ENCODE measurements at regions not wholly inside any gene's neighbourhood (a gene's known extent, or its start where the extent isn't known, plus 50 kb on each side); places are given as distances from the start of the nearest gene placed in this dataset.
"Not testable (repeated sequence)": the region's sequence is repeated elsewhere in the genome, so short reads cannot be mapped to it uniquely, and the experiment has no call there.

- no peak for DNase-seq
Measured at GRCh38 chr4:186814535-186815070, 90.9 kb upstream of the FAT1 start.

GRCh38 chr4:186819342-186820086 lies 95.9 kb upstream of the FAT1 start:
- no peak for DNase-seq

GRCh38 chr4:186820391-186820891 lies 96.8 kb upstream of the FAT1 start:
- peak; percentile 40 for DNase-seq

- DNase-seq: no peak
Measured at GRCh38 chr4:186823989-186824388, 100.3 kb upstream of the FAT1 start.

GRCh38 chr4:186825069-186825468 lies 101.4 kb upstream of the FAT1 start:
- DNase-seq: no peak

GRCh38 chr4:186826006-186826405 lies 102.3 kb upstream of the FAT1 start:
- no peak for DNase-seq

GRCh38 chr4:186826846-186827533 lies 103.3 kb upstream of the FAT1 start:
- DNase-seq: peak; percentile 10

GRCh38 chr4:186827534-186827897 lies 103.9 kb upstream of the FAT1 start:
- DNase-seq: no peak

GRCh38 chr4:186829097-186829496 lies 105.4 kb upstream of the FAT1 start:
- DNase-seq: no peak

GRCh38 chr4:186829740-186830449 lies 106.2 kb upstream of the FAT1 start:
- no peak for DNase-seq

GRCh38 chr4:186831574-186831973 lies 107.9 kb upstream of the FAT1 start:
- no peak for DNase-seq

GRCh38 chr4:186832906-186833305 lies 109.2 kb upstream of the FAT1 start:
- no peak for DNase-seq

- DNase-seq: not testable (repeated sequence)
Measured at GRCh38 chr4:186837463-186837862, 113.8 kb upstream of the FAT1 start.

GRCh38 chr4:186838295-186838694 lies 114.6 kb upstream of the FAT1 start:
- no peak for DNase-seq

- DNase-seq: no peak
Measured at GRCh38 chr4:186839122-186840037, 115.7 kb upstream of the FAT1 start.

GRCh38 chr4:186840222-186840701 lies 116.6 kb upstream of the FAT1 start:
- DNase-seq: no peak

- no peak for DNase-seq
Measured at GRCh38 chr4:186840771-186841301, 117.2 kb upstream of the FAT1 start.

- peak; percentile 41 for DNase-seq
Measured at GRCh38 chr4:186844059-186844681, 120.5 kb upstream of the FAT1 start.

GRCh38 chr4:186845137-186845842 lies 121.6 kb upstream of the FAT1 start:
- DNase-seq: no peak

GRCh38 chr4:186846426-186846825 lies 122.8 kb upstream of the FAT1 start:
- no peak for DNase-seq
